T-helper 2 cell treated with Interferon-gamma antibody and Interleukin-4, amounts not matched to agents 100 ng/mL and 5 ng/mL, for 36 hours (primary cell): ENCODE measurements at regions not wholly inside any gene's neighbourhood (a gene's known extent, or its start where the extent isn't known, plus 50 kb on each side); places are given as distances from the start of the nearest gene placed in this dataset.
"Not testable (repeated sequence)": the region's sequence is repeated elsewhere in the genome, so short reads cannot be mapped to it uniquely, and the experiment has no call there.

Source experiments
- intact Hi-C: fragments of 100-400 bp; cut with micrococcal nuclease; formaldehyde crosslinking; loops from one replicate; pipeline ENCODE4 v1.15.1; 2023

DNA sequence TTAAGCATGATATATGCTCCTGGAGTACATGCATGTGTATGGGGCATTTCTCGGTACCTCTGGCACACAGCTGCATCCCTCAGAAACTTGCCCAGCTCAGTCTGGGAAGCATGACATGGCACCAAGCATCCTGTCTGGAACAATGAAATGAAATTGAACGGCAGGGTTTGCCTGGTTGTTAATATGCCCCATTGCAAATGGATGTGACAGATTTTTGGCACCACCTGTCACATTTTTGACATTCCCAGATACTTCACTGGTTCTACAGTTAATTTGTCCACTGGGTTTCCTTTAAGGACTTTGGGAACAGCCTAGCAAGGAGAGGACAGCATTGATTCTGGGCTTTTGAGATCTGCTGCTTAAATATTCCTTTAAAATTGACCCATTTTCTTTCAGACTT, 305.8 kb downstream of the TSN start:
- intact Hi-C loops, result no loop called here

DNA sequence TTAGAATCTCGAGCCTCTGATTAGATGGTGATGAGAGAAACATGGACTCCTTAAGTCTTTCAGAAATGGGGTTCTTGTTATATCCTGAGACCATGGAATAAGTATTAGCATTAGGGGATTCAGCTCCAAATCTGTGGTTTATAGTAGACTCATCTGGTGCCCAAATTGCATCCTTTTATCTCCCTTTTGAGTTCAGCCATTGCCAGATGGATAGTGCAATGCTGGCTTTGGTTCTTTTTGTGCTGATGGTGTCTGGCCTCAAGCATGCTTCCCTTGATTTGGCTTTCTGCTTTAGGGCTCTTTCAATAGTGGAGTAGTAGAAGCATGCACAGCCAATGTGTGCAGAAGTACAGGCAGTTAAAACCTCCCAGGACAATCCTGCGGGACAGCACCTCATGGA, 306.4 kb downstream of the TSN start:
- intact Hi-C loops, result no loop called here

DNA sequence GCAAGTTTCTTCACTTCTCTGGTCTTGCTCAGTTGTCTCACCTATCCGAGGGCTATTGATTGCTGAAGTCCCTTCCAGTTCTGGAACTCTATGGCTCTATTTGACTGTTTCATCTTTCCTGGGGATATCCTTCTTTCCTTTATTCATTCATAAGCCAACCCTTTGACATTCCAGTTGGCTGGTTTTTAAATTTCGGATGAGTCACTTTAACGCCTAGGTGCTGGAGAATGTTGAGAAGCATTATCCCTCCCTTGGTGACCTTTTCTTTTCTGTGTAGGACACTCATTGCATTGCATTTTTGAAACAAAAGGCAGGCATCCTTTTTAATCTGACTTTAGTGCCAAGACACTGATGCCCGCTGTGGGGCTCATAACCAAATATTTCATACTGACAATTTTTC, 307.1 kb downstream of the TSN start:
- intact Hi-C loops, result no loop called here

DNA sequence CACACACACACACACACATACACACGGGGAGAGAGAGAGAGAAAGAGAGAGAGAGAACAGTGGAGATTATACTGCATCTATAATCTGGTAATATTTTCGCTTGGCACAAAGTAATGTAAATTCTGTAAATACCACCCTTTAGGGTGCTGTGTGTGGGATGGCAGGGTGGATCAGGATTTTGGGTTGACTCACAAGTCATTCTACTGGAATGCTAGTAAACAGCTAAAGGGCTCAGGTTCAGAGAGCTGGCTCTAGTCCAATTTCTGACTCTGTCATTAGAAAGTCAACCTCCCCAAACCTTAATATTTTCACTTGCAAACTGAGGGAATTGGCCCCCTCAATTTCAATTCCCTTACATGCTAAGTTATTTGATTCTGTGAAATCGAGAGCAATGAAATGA, 308.3 kb downstream of the TSN start:
- intact Hi-C loops, result no loop called here

DNA sequence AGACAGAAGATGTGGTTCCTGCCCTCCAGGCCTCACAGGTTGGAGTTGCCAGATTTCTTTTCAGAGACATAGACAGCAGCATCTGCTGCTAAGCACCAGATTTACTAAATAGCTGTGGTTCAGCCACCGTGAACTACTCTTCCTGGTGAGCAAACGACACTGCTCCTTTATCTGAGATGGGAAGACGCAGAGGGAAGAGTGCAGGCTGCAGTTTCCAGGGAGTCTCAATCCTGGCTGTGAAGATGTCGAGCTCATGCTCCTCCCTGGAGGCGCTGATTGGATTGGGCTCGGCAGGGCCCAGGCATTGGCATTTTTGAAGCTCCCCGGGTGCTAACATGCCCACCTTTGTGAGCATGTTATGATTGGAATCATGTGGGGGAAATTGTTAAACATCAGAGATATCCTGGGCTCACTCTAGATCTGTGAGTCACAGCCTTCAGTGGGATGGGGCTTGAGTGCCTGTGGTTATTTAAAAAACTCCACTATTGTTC, 314.8 kb downstream of the TSN start:
- intact Hi-C loops, result no loop called here

DNA sequence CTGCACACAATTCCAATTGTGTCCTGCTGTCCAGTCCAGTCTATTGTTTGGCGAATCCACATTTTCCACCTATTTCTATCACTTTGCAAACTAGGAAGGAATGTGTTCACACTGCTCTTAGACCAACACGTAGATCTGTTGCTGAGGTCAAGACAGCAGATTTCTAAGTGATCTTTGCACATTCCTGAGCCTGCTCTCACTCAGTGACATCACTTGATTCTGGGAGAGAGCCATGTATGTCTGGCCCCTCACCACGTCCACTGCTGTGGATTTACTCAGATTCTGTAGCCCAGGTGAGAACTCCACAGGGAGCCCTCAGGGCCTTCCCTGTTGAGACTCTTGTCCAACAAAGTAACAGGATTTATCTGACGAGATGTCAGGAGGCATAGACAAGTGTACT, 317.2 kb downstream of the TSN start:
- intact Hi-C loops, result no loop called here

DNA sequence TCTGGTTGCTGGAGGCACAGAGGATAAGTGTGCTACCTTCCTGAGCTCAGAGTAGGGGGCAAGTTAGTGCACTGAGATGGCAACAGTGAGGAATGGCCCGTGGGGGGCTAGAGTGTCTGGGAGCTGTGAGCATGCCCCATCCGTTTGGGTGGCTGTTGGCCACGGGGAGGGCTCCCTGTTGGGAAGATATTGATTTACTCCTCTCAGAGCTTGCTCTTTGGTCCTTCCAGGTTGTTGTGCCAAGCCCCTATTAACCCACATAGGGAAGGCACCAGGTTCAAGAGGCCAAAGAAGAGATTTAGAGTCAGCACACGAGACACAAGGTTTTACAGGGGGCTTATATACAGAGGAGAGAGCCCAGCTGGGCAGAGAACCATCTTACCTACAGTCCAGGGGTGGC, 318.8 kb downstream of the TSN start:
- intact Hi-C loops, result no loop called here

DNA sequence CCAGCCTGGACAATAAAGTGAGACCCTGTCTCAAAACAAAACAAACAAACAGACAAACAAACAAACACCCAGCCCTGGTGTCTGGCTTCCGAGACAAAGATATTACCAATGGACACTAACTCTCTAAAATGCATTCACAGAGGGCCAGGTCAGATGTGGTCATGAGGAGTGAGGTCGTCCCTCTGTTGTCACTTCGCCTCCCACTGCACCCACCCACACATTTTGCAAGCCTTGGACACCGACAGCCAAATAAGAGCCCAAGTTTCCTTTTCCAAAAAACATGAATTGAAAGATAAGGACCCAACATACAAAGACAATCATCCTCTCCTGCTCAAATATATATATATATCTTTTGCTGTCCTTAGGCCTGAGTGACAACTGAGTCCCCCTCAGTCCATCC, 319.9 kb downstream of the TSN start:
- intact Hi-C loops, result no loop called here

DNA sequence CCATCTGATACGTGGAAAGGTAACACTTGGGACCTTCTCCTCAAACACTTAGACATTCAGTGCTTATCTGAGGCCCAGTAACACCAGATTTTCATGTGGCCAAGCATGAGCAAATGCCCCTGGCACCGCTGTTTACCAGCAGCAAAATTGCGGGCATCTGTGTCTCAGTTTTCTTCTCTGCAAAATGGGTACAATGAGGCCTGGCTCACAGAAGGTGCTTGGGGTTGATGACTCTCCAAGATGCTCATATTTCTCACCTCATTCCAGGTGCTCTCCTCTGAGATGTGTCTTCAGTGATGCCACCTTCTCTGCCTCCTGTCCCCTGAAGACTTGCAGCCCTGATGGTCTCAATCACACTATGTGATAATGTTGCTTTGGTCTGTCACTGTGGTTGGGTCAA, 321.7 kb downstream of the TSN start:
- intact Hi-C loops, result no loop called here

DNA sequence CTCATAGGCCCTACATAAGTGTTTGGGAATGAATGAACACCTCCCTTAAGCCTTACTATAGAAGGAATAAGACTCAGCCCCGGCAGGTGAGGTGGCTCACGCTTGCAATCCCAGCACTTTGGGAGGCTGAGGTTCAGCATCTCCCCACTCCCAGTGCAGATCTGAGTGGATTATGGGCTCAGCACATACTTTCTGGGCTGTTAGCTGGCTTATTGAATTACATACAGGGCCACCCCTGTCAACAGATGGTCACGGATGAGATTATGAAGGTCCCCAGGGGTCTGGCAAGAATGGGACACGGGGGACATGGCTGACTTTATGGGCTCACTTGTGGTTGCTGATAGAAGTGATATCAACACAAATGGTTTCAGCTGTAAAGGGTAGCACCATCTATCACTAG, 322.3 kb downstream of the TSN start:
- intact Hi-C loops, result no loop called here

DNA sequence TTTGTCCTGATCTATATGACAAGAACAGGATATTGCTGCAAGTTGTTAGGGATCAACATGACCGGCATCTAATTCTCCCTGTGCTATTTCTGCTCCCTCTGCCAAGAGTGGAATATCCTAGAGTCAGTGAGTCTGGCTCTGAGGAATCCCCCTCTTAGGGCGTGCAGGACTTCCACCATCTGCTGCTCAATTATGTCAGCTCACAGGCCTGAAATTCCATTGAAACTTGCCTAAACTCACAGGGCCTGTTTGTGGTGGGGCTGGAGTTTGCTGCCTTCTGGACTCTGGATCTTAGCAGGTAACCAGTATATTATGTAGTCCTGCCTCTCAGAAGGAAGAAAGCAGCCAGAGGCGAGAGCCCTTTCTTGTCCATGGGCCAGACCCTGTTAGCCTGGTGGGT, 323.0 kb downstream of the TSN start:
- intact Hi-C loops, result no loop called here

DNA sequence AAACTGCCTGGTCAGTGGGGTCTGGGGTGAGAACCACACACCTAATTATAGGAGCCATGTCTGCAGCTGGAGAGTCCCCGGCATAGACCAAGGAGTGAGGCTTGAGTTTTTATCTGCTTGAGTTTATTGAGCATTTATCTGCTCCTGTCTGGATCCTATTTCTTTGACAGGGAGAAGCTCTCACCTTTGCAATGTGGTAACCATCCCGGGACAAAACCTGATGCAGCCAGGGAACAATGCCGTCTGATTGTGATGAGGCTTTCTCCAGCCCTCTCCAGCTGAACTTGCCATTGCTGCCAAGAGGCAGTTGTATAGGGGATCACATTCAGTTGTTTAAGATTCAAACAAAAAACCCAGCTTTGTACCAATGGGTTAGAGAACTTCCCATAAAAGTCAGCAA, 324.4 kb downstream of the TSN start:
- intact Hi-C loops, result no loop called here

DNA sequence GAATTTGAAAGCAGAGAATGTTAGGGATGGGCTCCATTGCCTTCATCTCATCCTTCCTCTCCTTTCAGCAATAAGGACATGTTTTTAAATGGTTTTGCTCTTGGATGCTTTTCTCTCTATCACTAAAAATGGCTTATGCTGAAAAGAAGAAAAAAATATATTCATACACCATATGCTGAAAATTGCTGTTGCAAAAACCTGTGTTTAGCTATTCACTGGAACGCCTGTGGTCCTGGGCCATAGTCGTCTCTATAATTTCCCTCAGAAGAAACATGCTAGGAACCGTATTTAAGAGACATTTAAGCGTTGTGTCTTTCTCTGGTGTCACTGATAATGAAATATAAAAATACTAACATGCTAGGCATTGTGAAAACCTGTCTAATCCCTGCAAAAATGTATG, 324.9 kb downstream of the TSN start:
- intact Hi-C loops, result no loop called here

DNA sequence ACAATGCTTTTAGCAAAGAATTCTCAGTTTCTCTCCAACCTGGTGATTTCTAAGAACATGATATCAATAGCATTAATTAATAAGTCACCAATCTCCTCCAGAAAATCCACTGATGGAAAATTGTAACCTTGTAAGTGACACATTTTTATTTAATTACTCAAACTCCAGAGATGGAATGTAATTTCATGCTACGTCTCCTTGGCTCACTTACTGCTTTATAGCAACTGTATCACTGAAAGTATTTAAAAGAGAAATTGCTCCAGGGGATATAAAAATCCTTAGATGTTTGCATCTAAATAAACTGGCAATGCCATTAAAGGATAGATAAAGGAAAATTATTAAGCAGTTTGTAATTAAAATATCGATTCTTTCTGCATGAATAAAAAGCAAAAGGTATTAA, 325.4 kb downstream of the TSN start:
- intact Hi-C loops, result no loop called here

DNA sequence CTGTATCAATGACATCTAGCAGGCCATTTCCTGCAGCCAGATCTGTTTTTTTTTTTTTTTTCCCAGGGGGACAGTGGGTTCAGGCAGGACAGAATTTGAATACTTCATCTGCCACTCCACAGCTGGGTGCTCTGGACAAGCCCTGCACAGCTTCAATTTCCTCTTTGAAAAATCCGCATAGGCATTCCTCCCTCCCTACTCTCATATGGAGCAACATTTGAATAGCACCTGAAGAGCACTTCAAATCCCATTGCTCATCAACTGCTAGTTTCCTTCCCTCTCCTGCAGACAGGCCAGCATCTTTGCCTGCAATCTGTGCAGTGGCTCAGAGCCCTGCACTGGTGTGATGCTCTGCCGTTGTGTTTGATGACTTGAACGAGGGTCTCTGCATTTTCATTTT, 326.3 kb downstream of the TSN start:
- intact Hi-C loops, result no loop called here

DNA sequence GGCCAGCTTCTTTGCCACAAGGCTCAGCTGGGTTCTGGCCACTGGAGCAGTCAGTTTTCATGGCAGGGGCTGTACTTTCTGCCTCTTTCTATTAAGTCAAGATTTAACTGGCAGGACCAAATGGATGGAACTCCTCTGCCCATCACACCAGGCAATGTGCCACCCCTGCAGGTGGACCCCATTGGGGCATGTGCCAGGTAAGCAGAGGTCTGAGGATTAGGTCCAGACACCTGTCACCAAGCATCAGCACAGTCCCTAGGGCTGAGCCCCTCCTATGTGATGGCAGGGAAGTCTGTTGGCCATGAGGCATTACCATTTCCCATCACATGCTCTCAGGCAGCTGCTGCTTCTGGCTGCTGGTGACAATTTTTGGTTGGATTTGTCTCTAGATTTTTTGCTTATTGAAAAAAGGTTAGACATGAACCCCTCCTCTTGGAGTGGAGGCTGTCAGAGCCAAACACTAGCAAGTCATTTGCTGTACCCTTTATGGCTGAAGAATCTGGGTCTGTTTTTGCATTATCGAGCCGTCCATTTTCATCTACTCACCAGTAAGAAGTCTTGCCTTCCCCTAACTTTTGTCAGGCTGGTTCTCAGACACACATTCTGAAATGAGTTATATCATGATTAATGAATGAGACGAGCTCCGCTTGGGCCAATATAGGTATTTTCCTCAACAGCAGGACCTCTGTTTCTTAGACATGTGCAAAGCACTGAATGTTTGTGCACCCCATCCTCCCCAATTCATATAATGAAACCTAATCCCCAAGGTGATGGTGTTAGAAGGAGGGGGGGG, 328.0 kb downstream of the TSN start:
- intact Hi-C loops, result no loop called here

DNA sequence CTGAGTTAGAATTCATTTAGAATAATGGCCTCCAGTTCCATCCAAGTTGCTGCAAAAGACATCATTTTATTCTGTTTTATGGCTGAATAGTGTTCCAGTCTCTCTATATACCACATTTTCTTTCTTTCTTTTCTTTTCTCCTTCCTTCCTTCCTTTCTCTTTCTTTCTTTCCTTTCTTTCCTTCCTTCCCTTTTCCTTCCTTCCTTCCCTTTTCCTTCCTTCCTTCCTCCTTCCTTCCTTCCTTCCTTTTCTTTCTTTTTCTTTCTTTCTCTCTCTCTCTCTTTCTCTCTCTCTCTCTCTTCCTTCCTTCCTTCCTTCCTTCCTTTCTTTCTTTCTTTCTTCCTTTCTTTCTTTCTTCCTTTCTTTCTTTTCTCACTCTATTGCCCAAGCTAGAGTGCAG, 330.2 kb downstream of the TSN start:
- intact Hi-C loops, result not testable (repeated sequence)

DNA sequence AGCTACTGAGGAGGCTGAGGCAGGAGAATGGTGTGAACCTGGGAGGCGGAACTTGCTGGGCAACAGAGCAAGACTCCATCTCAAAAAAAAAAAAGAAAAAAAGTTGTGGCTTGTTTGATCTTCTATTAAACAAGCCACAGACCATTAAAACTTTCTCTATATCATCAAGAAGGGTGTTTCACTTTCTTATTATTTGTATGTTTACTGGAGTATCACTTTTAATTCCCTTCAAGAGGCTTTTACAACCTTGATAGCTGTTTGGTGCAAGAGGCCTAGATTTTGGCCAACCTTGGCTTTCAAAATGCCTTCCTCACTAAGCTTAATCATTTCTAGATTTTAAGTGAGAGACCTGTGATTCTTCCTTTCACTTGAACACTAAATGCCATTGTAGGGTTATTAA, 339.1 kb downstream of the TSN start:
- intact Hi-C loops, result no loop called here

DNA sequence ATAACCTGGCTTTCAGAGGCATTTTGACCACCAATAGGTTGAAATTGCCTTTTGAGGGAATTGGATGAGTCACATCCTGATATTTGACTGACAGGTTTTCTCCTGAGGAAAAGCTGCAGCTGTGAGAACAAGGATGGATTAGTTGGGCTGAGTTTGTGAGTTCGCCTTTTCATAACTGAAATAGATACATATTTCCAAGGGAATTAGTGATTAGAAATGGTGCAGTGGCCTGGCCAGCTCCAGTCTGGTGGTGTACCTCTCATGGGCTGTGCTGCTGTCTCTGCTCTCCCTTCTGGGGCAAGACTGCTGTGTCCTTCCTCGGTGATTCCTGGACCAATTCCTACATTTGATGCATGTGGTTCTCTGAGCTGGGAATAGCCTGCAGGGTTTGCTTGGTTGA, 341.3 kb downstream of the TSN start:
- intact Hi-C loops, result no loop called here

DNA sequence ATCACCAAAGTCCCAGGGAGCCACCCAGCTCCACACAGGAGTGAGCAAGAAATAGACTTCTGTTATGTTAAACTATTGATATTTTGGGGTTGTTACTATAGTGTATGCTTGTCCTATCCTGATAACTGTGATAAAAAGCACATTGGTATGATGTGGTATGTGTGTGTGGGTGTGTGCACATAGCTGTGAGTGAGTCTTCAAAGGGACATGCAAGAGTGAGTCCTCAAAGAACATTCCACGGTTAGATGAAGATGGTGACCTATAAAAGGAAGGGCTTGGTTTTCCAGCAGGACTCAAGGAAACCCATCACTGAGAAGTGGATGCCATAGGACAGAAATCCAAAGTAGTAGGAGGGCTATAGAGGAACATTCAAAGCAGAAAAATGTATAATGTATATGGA, 342.9 kb downstream of the TSN start:
- intact Hi-C loops, result no loop called here

DNA sequence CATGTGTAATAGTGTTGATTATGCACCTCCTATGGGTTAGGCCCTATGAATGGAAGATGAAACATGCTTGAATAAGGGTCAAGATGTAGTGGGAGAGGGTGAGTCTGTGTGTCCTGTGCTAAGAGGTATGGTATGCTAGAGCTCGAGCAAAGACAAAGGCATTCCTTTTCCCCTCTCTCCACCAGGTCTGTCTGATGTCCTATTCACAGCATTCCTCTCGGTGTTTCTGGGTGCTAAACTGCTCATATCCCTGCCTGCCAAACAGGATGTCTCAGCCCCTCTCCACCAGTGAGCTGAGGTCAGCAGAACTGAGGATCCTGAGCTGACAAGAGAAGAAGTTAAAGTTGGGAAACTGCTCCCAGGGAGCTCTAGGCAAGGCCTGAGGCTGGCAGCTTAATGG, 344.9 kb downstream of the TSN start:
- intact Hi-C loops, result no loop called here

DNA sequence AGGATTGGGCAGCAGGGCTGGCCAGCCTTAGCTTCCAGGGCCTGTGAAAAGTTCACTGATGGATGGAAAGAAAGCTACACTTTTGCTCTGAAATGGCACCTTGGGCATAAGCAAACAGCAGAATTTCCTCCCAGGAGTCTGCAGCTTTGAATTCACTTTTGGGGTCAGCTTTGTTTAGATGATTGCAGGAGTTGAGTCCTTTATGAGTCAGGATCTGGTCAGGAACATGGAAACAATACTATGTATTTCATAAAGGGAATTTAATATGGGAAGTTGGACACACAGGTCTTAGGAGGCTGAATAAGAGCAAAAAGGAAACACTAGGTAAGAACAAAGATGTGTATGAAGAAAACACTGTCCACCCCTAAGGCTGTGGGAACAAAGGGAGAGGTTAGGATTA, 345.3 kb downstream of the TSN start:
- intact Hi-C loops, result no loop called here

DNA sequence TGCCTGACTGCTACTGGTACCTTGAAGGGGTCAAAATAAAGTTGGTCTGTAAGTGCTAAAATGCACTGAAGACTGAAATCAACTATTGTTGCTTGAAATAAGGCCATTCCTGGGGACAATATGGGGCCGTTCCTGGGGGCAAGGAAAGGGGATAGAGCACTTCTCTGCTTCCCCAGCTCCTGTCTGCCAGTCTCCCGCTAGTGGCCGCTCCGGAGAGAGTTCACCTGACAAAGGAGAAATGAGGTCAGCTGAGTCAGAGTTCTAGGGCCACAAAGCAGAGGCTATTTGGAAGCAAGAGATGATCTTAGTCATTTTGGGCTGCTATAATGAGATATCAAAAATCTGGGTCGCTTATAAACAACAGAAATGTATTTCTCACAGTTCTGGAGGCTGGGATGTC, 345.9 kb downstream of the TSN start:
- intact Hi-C loops, result no loop called here
